ENCODE measurements at regions not wholly inside any gene's neighbourhood (a gene's known extent, or its start where the extent isn't known, plus 50 kb on each side); places are given as distances from the start of the nearest gene placed in this dataset.

DNA sequence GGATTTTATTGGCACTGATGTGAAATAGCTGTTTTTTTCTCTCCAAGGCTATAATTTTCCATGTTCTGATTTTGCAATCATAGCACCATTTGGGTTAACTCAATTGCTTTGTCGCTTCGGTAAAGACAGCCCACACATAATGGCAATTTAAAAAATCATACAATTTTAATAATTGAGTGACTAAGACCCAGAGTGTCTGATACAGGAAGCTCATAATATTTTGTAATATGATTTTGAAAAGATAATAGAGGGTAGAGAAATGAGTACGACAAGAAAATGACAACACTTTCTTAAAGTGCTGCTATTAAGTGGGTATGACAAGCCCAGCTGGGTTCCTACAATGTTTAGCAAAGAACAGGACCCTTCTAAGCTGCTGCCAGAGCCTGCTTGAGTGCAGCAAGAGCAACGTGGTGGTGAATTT, 439.1 kb downstream of the METTL15 start:
- Histone ChIP-seq H3K9me3 (no peaks in the 10 kb centered on the region), H3K27me3 (ENCODE audit: insufficient read depth) (no peaks in the 10 kb centered on the region), H3K4me3 (ENCODE audit: low read depth in 2 of 2, low read length in 1 of 2) (no peak overlapping the region), H2AFZ (ENCODE audit: low read depth) (no peak overlapping the region), H3K27ac (ENCODE audit: low read depth in 2 of 2, low read length in 1 of 2) (no peak overlapping the region), H3K36me3 (replicated peaks in 1 of 2; ENCODE audit: control insufficient read depth in 1 of 2, insufficient read depth in 2 of 2, low read length in 1 of 2) (no peaks in the 10 kb centered on the region), H3K4me2 (no peak overlapping the region), H3F3A (replicated peaks; ENCODE audit: insufficient read depth) (no peaks in the 10 kb centered on the region), H3K4me1 (ENCODE audit: control insufficient read depth in 1 of 2, insufficient read depth in 2 of 2, low read depth in 1 of 2, low read length in 1 of 2) (no peaks in the 10 kb centered on the region; a peak in 2 of 4 replicates), H3K9ac (no peak overlapping the region), H3K79me2 (ENCODE audit: insufficient read depth) (no peaks in the 10 kb centered on the region), H4K20me1 (ENCODE audit: insufficient read depth) (no peaks in the 10 kb centered on the region), H3K9me2 (no peaks in the 10 kb centered on the region)
- ChIA-PET CTCF (interaction anchor here (1.0 to 1.3 kb wide), 2 partner anchors 12 to 848 kb away, joined by 3 read pairs; no protein-coding TSS in a partner anchor), POLR2A (no interaction called here)
- TF ChIP-seq, protein P1, sequence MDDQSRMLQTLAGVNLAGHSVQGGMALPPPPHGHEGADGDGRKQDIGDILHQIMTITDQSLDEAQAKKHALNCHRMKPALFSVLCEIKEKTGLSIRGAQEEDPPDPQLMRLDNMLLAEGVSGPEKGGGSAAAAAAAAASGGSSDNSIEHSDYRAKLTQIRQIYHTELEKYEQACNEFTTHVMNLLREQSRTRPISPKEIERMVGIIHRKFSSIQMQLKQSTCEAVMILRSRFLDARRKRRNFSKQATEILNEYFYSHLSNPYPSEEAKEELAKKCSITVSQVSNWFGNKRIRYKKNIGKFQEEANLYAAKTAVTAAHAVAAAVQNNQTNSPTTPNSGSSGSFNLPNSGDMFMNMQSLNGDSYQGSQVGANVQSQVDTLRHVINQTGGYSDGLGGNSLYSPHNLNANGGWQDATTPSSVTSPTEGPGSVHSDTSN (IDR thresholded peaks at IDR 0.05) = no peak
- TF ChIP-seq, protein P2, sequence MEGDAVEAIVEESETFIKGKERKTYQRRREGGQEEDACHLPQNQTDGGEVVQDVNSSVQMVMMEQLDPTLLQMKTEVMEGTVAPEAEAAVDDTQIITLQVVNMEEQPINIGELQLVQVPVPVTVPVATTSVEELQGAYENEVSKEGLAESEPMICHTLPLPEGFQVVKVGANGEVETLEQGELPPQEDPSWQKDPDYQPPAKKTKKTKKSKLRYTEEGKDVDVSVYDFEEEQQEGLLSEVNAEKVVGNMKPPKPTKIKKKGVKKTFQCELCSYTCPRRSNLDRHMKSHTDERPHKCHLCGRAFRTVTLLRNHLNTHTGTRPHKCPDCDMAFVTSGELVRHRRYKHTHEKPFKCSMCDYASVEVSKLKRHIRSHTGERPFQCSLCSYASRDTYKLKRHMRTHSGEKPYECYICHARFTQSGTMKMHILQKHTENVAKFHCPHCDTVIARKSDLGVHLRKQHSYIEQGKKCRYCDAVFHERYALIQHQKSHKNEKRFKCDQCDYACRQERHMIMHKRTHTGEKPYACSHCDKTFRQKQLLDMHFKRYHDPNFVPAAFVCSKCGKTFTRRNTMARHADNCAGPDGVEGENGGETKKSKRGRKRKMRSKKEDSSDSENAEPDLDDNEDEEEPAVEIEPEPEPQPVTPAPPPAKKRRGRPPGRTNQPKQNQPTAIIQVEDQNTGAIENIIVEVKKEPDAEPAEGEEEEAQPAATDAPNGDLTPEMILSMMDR (IDR thresholded peaks at IDR 0.05) = no peak
- TF ChIP-seq RFX5 (IDR thresholded peaks at IDR 0.05; ENCODE audit: low read length) (no peak), FOXJ3 (CRISPR knock-in tag; IDR thresholded peaks at IDR 0.05) (no peak), NRF1 (IDR thresholded peaks at IDR 0.05; ENCODE audit: low read depth, low read length) (no peak), EZH2phosphoT487 (IDR thresholded peaks at IDR 0.05; ENCODE audit: borderline replicate concordance, low read depth) (no peak), TAF1 (IDR thresholded peaks at IDR 0.05; ENCODE audit: borderline replicate concordance, low read depth, low read length) (no peak), NFIC (IDR thresholded peaks at IDR 0.05; ENCODE audit: borderline replicate concordance) (no peak)
- TF ChIP-seq, protein P3, sequence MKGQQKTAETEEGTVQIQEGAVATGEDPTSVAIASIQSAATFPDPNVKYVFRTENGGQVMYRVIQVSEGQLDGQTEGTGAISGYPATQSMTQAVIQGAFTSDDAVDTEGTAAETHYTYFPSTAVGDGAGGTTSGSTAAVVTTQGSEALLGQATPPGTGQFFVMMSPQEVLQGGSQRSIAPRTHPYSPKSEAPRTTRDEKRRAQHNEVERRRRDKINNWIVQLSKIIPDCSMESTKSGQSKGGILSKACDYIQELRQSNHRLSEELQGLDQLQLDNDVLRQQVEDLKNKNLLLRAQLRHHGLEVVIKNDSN (IDR thresholded peaks at IDR 0.05; ENCODE audit: borderline replicate concordance, low read depth) = no peak
- WGBS (ENCODE audit: low lambda C conversion rate) = 51% methylated on average over 4 of the region's 4 CpGs
- DNase-seq = no peak

DNA sequence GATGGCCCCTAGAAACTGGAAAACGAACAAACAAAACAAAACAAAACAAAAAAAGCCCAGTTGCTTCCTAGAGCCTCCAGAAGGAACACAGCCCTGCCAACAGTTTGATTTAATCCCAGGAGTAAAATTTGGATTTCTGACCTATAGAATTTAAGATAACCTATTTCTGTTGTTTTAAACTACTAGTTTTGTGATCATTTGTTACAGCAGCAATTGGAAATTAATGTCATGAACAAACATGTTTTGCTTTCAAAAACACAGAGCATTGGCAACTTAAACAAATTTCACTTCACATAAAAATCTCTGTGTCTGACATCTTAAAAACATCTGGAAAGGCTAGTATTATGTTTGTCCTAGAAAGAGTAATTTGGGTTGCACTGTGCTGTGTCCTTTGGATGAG, 437.3 kb downstream of the METTL15 start:
- ChIA-PET POLR2A (no interaction called here), CTCF (interaction anchor here (1.3 to 2.6 kb wide), 2 partner anchors 16 to 846 kb away, joined by 4 to 16 read pairs; no protein-coding TSS in a partner anchor)
- Histone ChIP-seq H3K79me2 (ENCODE audit: insufficient read depth) (no peaks in the 10 kb centered on the region), H3K36me3 (replicated peaks in 1 of 2; ENCODE audit: control insufficient read depth in 1 of 2, insufficient read depth in 2 of 2, low read length in 1 of 2) (no peaks in the 10 kb centered on the region), H2AFZ (ENCODE audit: low read depth) (no peak overlapping the region), H3K27me3 (ENCODE audit: insufficient read depth) (no peaks in the 10 kb centered on the region), H3K4me3 (ENCODE audit: low read depth in 2 of 2, low read length in 1 of 2) (no peak overlapping the region), H3K9me3 (no peaks in the 10 kb centered on the region), H4K20me1 (ENCODE audit: insufficient read depth) (no peaks in the 10 kb centered on the region), H3K4me2 (no peak overlapping the region), H3K9me2 (no peaks in the 10 kb centered on the region), H3K4me1 (ENCODE audit: control insufficient read depth in 1 of 2, insufficient read depth in 2 of 2, low read depth in 1 of 2, low read length in 1 of 2) (no peaks in the 10 kb centered on the region; a peak in 2 of 4 replicates), H3K9ac (no peak overlapping the region), H3F3A (replicated peaks; ENCODE audit: insufficient read depth) (no peaks in the 10 kb centered on the region), H3K27ac (ENCODE audit: low read depth in 2 of 2, low read length in 1 of 2) (no peak overlapping the region)
- DNase-seq = no peak
- WGBS (ENCODE audit: low lambda C conversion rate) = 62% methylated on average over 1 of the region's 1 CpG
- TF ChIP-seq, protein P4, sequence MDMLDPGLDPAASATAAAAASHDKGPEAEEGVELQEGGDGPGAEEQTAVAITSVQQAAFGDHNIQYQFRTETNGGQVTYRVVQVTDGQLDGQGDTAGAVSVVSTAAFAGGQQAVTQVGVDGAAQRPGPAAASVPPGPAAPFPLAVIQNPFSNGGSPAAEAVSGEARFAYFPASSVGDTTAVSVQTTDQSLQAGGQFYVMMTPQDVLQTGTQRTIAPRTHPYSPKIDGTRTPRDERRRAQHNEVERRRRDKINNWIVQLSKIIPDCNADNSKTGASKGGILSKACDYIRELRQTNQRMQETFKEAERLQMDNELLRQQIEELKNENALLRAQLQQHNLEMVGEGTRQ (IDR thresholded peaks at IDR 0.05; ENCODE audit: borderline replicate concordance, low read depth, low read length) = no peak
- TF ChIP-seq RAD21 (IDR thresholded peaks at IDR 0.05; ENCODE audit: low read length) (no peak), RFX5 (IDR thresholded peaks at IDR 0.05; ENCODE audit: low read length) (no peak), EZH2phosphoT487 (IDR thresholded peaks at IDR 0.05; ENCODE audit: borderline replicate concordance, low read depth) (no peak), MEF2A (IDR thresholded peaks at IDR 0.05; ENCODE audit: borderline replicate concordance, low read depth) (no peak), GABPA (IDR thresholded peaks at IDR 0.05; ENCODE audit: low read depth) (no peak)
- TF ChIP-seq, protein P3 (IDR thresholded peaks at IDR 0.05; ENCODE audit: borderline replicate concordance, low read depth) = no peak
- TF ChIP-seq, protein P5, sequence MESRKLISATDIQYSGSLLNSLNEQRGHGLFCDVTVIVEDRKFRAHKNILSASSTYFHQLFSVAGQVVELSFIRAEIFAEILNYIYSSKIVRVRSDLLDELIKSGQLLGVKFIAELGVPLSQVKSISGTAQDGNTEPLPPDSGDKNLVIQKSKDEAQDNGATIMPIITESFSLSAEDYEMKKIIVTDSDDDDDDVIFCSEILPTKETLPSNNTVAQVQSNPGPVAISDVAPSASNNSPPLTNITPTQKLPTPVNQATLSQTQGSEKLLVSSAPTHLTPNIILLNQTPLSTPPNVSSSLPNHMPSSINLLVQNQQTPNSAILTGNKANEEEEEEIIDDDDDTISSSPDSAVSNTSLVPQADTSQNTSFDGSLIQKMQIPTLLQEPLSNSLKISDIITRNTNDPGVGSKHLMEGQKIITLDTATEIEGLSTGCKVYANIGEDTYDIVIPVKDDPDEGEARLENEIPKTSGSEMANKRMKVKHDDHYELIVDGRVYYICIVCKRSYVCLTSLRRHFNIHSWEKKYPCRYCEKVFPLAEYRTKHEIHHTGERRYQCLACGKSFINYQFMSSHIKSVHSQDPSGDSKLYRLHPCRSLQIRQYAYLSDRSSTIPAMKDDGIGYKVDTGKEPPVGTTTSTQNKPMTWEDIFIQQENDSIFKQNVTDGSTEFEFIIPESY (IDR thresholded peaks at IDR 0.05; ENCODE audit: borderline replicate concordance, low read depth) = no peak
